GM21723 (cell line): ENCODE measurements at regions not wholly inside any gene's neighbourhood (a gene's known extent, or its start where the extent isn't known, plus 50 kb on each side); places are given as distances from the start of the nearest gene placed in this dataset.

Source experiments
- ATAC-seq: cut with Tn5 transposase; IDR thresholded peaks from one replicate; pipeline ENCODE4 v1.9.1; 2021; ENCODE audit warnings: mild to moderate bottlenecking, moderate library complexity; ENCODE audit not compliant: unreplicated experiment

- ATAC-seq, result no peak
Measured at GRCh38 chr13:75061909-75062308, 420.1 kb downstream of the TBC1D4 start.

DNA sequence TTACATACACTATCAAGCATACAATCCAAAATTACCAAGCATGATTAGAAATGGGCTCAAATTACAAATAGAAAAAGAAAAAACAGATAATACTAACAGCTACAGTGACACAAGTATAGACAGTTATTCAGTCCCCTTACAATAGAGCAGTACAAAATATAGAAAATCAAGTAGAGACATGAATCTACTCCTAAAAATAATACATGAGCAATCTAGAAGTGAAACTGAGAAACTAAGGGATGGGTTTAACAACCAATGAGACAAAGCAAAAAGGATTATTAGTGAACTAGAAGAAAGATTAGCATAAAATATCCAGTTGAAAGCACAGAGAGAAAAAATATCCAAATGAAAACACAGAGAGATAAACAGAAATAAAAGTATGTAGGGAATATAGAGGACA lies 426.7 kb downstream of the TBC1D4 start:
- ATAC-seq, result no peak

DNA sequence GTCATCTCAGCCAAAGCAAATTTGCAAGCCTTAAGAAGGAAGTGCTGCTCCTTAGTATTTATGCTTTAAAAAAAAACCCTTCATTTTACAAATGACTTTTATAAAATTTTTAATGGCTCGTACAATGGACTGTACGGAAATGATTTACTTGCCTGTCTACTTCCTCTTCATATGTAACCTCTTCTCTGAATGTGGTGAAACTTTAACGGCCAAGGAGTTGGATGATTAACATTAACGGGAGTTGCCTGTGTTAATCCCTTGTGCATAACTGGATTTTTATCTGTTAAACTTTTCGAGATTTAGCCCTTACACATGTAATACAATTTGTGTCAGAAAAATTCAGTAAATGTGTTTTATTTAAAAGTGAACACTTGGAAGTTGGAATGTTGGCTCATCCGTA lies 429.4 kb downstream of the TBC1D4 start:
- no peak for ATAC-seq

DNA sequence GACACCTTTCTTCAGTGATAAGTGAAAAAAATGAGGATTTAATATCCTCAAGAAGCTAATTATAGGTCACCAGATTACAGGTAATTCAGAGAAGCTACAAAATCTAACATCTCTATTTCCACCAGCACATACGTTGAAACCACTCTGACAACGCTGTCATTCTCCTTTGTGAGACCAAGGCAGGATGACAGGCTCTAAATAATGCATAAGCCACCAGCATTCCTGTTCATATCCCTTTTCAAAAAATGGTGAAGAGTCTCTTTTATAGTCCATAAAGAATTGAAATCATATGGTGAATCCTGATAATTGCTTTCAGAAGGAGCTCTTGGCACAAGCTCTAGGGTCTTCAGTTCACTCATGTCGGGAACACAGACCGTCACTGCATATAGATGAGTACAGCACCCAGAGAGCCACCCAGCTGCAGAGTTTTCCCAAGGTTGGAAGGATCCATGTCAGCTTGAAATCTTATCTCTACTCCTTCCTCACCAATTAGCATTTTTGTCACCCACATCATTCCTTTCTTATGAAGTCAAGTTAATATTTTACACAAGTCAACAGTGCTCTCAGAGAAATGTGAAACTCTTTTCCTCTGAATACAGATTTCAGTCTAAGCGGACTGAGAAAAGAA lies 431.4 kb downstream of the TBC1D4 start:
- ATAC-seq, result no peak

DNA sequence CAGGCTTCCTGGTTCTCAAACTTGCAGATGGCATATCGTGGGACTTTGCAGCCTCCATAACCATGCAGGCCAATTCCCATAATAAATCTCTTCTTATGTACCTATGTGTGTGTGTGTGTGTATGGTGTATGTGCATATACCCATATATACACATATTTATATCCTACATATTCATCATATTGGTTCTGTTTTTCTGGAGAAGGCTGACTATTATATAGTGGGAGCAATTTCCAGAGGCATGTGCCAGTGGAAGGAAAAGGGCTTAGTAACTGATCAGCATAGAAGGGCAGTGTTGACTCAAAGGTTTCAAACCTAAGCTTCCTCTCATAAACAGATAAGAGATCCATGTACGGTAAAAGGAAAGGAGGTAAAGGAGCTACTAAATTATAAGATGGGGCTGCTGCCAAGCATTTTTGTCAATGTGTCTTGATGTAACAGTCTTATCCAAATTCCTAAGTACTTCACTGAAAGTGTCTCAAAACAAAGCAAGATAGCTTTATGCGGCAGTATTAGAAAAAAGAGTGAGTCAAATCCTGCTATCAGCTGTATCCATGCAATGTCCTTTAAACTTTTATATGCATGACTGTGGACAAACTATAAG lies 432.1 kb downstream of the TBC1D4 start:
- ATAC-seq, result no peak

- no peak for ATAC-seq
Measured at GRCh38 chr13:75042807-75043206, 439.2 kb downstream of the TBC1D4 start.

DNA sequence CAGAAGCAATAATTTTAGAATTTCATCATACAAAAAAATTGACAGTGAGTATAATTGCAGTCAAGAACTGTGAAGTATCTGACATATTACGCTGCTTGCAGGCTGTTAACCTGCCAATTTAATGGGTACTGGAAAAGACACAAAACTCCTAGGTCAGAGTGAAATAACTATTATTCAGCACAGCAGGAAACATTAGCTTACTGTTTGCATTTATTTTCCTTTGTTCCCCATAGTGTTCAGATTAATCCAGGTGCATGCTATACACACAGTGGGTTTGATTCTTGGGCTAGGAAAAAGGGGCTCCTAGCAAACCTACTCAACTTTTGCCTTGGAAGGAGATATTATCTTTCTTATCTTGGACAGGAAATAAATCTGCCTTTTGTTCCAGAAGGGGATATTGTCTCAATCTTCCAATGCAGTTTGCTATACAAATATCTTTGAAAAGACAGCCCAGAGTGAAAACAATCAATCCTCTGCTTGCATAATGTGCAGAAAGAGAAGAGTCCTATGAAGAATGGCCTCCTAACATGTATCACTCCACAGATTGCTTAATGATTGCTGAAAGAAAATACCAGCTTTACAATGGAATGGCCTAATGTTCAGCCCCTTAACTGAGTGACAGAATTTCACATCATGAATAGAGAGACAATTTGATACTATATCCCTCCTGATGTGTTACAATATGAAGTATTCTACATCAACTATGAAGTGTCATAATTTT lies 443.4 kb downstream of the TBC1D4 start:
- ATAC-seq, result no peak

DNA sequence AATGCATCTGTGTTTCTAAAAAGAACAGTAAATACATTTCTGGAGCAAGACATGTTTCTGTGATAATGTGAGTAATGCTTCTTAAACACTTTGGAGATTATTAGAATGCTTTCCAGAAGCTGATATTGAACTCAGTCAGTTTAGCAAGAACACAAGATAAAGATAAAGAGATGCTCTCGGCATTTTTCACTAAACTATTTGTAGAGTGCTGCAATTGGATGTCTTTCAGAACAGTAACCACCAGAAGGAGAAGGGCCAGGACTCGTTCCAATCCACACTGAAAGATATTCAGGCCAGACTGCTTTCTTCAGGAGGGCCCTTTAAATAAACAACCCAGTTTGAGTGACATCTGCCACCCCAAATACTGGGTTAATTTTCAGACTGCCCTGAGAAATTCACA lies 456.0 kb downstream of the TBC1D4 start:
- ATAC-seq, result no peak

- ATAC-seq, result no peak
Measured at GRCh38 chr13:75024602-75025001, 457.4 kb downstream of the TBC1D4 start.

GRCh38 chr13:75023609-75024008 lies 458.4 kb downstream of the TBC1D4 start:
- ATAC-seq, result no peak

DNA sequence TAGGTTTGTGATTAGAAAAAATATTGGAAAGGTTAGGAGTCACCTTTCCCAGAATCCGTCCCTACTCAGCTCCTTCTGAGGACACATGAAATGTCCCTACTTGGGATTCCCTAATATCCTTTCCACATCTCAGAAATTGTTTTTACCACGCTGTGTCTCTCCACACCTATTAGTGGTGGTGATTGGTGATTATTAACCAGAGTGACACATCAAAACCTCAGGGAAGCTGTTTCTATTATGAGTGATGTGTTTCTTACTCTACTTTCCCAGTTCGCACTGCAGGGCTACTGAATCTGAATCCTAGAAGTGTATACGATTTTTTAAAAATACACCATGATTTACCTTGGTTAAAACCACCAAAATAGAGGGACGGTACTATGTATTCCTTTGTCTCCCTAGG lies 460.8 kb downstream of the TBC1D4 start:
- no peak for ATAC-seq

- ATAC-seq, result no peak
Measured at GRCh38 chr13:75016225-75016624, 465.7 kb downstream of the TBC1D4 start.

DNA sequence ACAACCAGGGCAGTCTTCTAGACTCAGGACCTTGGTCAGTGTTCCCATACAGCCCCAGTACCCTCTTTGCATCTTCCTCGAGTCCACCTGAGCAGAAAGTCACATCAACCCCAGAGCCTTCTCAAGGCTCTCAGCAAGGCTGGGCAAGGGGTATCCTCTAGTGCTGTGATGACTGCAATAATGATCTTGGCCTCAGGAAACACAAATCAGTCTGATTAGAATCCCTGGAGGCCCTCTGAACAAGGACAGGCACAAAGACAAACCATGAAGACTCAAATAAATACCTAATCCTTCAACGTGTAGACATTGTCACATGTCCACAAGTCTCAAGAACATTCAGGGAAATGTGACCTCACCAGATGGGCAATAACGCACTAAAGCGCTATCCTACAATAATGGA lies 468.2 kb downstream of the TBC1D4 start:
- ATAC-seq, result no peak

GRCh38 chr13:75010941-75011340 lies 471.0 kb downstream of the TBC1D4 start:
- no peak for ATAC-seq

DNA sequence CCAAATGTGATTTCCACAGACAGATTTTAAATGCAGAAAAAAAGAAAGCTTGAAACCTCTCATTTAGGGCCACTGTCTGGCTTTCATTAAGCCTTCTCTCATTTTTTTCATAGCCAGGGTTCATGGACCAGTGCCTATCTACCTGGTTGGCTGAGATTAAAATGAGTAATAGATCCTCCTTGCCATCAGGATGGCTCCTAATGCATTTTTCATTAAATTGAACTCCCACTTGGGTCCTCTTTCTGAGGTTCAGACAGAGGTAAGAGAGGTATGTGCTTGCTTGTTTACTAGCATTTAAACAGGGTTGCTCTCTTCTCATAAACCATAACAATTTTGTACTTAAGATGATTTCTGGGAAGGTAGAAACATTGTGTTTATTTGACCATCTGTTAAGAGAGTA lies 473.0 kb downstream of the TBC1D4 start:
- no peak for ATAC-seq

DNA sequence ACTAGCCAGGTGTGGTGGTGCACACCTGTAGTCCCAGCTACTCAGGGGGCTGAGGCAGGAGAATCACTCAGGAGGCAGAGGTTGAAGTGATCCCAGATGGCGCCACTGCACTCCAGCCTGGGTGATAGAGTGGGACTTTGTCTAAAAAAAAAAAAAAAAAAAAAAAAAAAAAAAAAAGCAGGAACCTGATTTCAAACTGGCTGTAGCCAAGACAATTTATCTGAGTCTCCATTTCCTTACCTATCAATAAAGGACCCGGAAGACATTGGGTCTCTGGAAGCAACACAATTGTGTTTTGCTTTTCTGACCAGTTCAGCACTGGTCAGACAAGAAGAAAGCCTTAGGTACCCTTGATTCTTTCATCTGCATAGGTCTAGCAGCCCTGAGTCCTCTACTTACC lies 491.0 kb downstream of the TBC1D4 start:
- ATAC-seq, result no peak

- no peak for ATAC-seq
Measured at GRCh38 chr13:74987124-74987690, 494.8 kb downstream of the TBC1D4 start.

GRCh38 chr13:74986609-74987008 lies 495.4 kb downstream of the TBC1D4 start:
- ATAC-seq, result no peak

DNA sequence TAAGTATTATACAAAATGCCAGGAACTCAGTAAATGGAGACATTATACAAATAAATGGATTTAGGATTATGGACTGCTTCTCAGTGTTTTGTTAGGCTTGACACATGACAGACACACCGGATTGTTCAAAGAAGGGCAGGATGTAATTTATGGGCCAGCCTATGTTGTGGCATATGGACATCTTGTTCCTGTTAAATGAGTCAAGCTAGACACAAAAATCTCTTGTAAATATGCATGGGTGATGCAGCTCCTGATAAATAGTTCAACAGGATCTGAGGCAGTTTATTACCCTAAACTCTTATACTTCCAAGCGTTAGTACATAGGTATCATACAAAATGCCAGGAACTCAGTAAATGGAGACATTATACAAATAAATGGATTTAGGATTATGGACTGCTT lies 502.3 kb downstream of the TBC1D4 start:
- no peak for ATAC-seq

GRCh38 chr13:74978591-74978990 lies 503.4 kb downstream of the TBC1D4 start:
- no peak for ATAC-seq

GRCh38 chr13:74977498-74977897 lies 504.5 kb downstream of the TBC1D4 start:
- ATAC-seq, result no peak

DNA sequence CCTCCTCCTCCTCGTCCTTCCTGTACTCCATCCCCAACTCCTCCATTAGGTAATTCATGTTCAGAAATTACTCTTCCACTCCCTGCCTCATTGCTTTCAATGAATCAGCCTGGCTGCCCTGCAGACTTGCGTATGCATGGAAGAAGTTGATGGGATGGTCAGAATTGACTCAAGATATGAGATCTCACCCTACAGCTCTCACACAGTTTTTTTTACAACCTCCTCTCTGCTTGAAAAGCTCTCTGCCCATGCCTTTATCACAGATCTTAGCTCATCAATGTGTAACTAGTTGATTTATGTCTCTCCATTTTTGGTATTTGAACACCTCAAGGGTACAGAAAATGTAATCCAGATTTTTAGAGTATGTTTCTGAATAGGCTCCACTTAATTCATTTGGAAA lies 506.9 kb downstream of the TBC1D4 start:
- no peak for ATAC-seq
